ENCODE measurements at regions not wholly inside any gene's neighbourhood (a gene's known extent, or its start where the extent isn't known, plus 50 kb on each side); places are given as distances from the start of the nearest gene placed in this dataset.

- TF ChIP-seq CTCF (IDR thresholded peaks at IDR 0.05; ENCODE audit: insufficient read depth, low read length) (no peak), REST (IDR thresholded peaks at IDR 0.05; ENCODE audit: insufficient replicate concordance, low read depth) (no peak), POLR2AphosphoS5 (IDR thresholded peaks at IDR 0.05; ENCODE audit: low read depth) (no peak), SPI1 (IDR thresholded peaks at IDR 0.05; ENCODE audit: borderline replicate concordance, low read depth) (no peak), GABPA (IDR thresholded peaks at IDR 0.05; ENCODE audit: low read depth) (no peak)
These were observed 145.4 kb upstream of the ETAA1 start for GRCh38 chr2:67251741-67252140.
